ENCODE measurements at regions not wholly inside any gene's neighbourhood (a gene's known extent, or its start where the extent isn't known, plus 50 kb on each side); places are given as distances from the start of the nearest gene placed in this dataset.

- H3K4me3 ChIP-seq (ENCODE audit: low read depth in 1 of 5, low read length in 5 of 5), result no peak overlapping the region
- no peak overlapping the region for H3K9ac ChIP-seq (ENCODE audit: low read length in 5 of 5)
- no peaks in the 10 kb centered on the region for H3K4me1 ChIP-seq (ENCODE audit: control insufficient read depth in 5 of 5, insufficient read depth in 5 of 5, low read length in 5 of 5)
- H3K27ac ChIP-seq (ENCODE audit: low read depth, low read length), result no peak overlapping the region
- H3K9me3 ChIP-seq (ENCODE audit: control insufficient read depth in 5 of 5, low read length in 5 of 5), result peaks cover 3 to 8% (median 4%) of the 10 kb centered on the region in 5 donors
- H3K36me3 ChIP-seq (ENCODE audit: control insufficient read depth in 5 of 5, insufficient read depth in 5 of 5, low read length in 5 of 5), result no peaks in the 10 kb centered on the region
- peaks cover 0 to 2% (median 0%) of the 10 kb centered on the region in 5 donors for H3K27me3 ChIP-seq (ENCODE audit: control insufficient read depth in 5 of 5, insufficient read depth in 4 of 5, low read length in 5 of 5)
Measured at GRCh38 chr14:98599082-98599481, 672.9 kb downstream of the BCL11B start.

- no peaks in the 10 kb centered on the region for H3K36me3 ChIP-seq (ENCODE audit: control insufficient read depth in 5 of 5, insufficient read depth in 5 of 5, low read length in 5 of 5)
- no peak overlapping the region for H3K4me3 ChIP-seq (ENCODE audit: low read depth in 1 of 5, low read length in 5 of 5)
Measured at GRCh38 chr14:98602983-98603382, 669.0 kb downstream of the BCL11B start.

GRCh38 chr14:98605043-98605442 lies 667.0 kb downstream of the BCL11B start:
- peaks cover 0 to 5% (median 3%) of the 10 kb centered on the region in 5 donors for H3K27me3 ChIP-seq (ENCODE audit: control insufficient read depth in 5 of 5, insufficient read depth in 4 of 5, low read length in 5 of 5)
- no peak overlapping the region for H3K4me3 ChIP-seq (ENCODE audit: low read depth in 1 of 5, low read length in 5 of 5)
- no peaks in the 10 kb centered on the region for H3K9me3 ChIP-seq (ENCODE audit: control insufficient read depth in 5 of 5, low read length in 5 of 5)
- no peak overlapping the region for H3K9ac ChIP-seq (ENCODE audit: low read length in 5 of 5)
- no peak overlapping the region for H3K27ac ChIP-seq (ENCODE audit: low read depth, low read length)
- no peaks in the 10 kb centered on the region for H3K4me1 ChIP-seq (ENCODE audit: control insufficient read depth in 5 of 5, insufficient read depth in 5 of 5, low read length in 5 of 5)
- no peaks in the 10 kb centered on the region for H3K36me3 ChIP-seq (ENCODE audit: control insufficient read depth in 5 of 5, insufficient read depth in 5 of 5, low read length in 5 of 5)

More at GRCh38 chr14:98602983-98603382, 669.0 kb downstream of the BCL11B start:
- H3K27ac ChIP-seq (ENCODE audit: low read depth, low read length), result no peak overlapping the region
- H3K9ac ChIP-seq (ENCODE audit: low read length in 5 of 5), result no peak overlapping the region
- H3K9me3 ChIP-seq (ENCODE audit: control insufficient read depth in 5 of 5, low read length in 5 of 5), result no peaks in the 10 kb centered on the region
- no peaks in the 10 kb centered on the region for H3K4me1 ChIP-seq (ENCODE audit: control insufficient read depth in 5 of 5, insufficient read depth in 5 of 5, low read length in 5 of 5)
- H3K27me3 ChIP-seq (ENCODE audit: control insufficient read depth in 5 of 5, insufficient read depth in 4 of 5, low read length in 5 of 5), result peaks cover 0 to 5% (median under 1%) of the 10 kb centered on the region in 5 donors

GRCh38 chr14:98606041-98606640 lies 665.9 kb downstream of the BCL11B start:
- Histone ChIP-seq H3K9me3 (ENCODE audit: control insufficient read depth in 5 of 5, low read length in 5 of 5) (no peaks in the 10 kb centered on the region), H3K4me3 (ENCODE audit: low read depth in 1 of 5, low read length in 5 of 5) (no peak overlapping the region), H3K27me3 (ENCODE audit: control insufficient read depth in 5 of 5, insufficient read depth in 4 of 5, low read length in 5 of 5) (peaks cover 0 to 5% (median 3%) of the 10 kb centered on the region in 5 donors), H3K27ac (ENCODE audit: low read depth, low read length) (no peak overlapping the region), H3K36me3 (ENCODE audit: control insufficient read depth in 5 of 5, insufficient read depth in 5 of 5, low read length in 5 of 5) (no peaks in the 10 kb centered on the region), H3K9ac (ENCODE audit: low read length in 5 of 5) (no peak overlapping the region), H3K4me1 (ENCODE audit: control insufficient read depth in 5 of 5, insufficient read depth in 5 of 5, low read length in 5 of 5) (no peaks in the 10 kb centered on the region)

- no peaks in the 10 kb centered on the region for H3K4me1 ChIP-seq (ENCODE audit: control insufficient read depth in 5 of 5, insufficient read depth in 5 of 5, low read length in 5 of 5)
- H3K27me3 ChIP-seq (ENCODE audit: control insufficient read depth in 5 of 5, insufficient read depth in 4 of 5, low read length in 5 of 5), result peaks cover 0 to 5% (median 3%) of the 10 kb centered on the region in 5 donors
- H3K27ac ChIP-seq (ENCODE audit: low read depth, low read length), result no peak overlapping the region
- no peaks in the 10 kb centered on the region for H3K9me3 ChIP-seq (ENCODE audit: control insufficient read depth in 5 of 5, low read length in 5 of 5)
- H3K9ac ChIP-seq (ENCODE audit: low read length in 5 of 5), result no peak overlapping the region
- H3K36me3 ChIP-seq (ENCODE audit: control insufficient read depth in 5 of 5, insufficient read depth in 5 of 5, low read length in 5 of 5), result no peaks in the 10 kb centered on the region
- no peak overlapping the region for H3K4me3 ChIP-seq (ENCODE audit: low read depth in 1 of 5, low read length in 5 of 5)
Measured at GRCh38 chr14:98606816-98607215, 665.2 kb downstream of the BCL11B start.

- Histone ChIP-seq H3K4me1 (ENCODE audit: control insufficient read depth in 5 of 5, insufficient read depth in 5 of 5, low read length in 5 of 5) (no peaks in the 10 kb centered on the region), H3K27ac (ENCODE audit: low read depth, low read length) (no peak overlapping the region), H3K27me3 (ENCODE audit: control insufficient read depth in 5 of 5, insufficient read depth in 4 of 5, low read length in 5 of 5) (peaks cover 0 to 5% (median 3%) of the 10 kb centered on the region in 5 donors), H3K4me3 (ENCODE audit: low read depth in 1 of 5, low read length in 5 of 5) (no peak overlapping the region), H3K9ac (ENCODE audit: low read length in 5 of 5) (no peak overlapping the region), H3K9me3 (ENCODE audit: control insufficient read depth in 5 of 5, low read length in 5 of 5) (no peaks in the 10 kb centered on the region), H3K36me3 (ENCODE audit: control insufficient read depth in 5 of 5, insufficient read depth in 5 of 5, low read length in 5 of 5) (no peaks in the 10 kb centered on the region)
Measured at GRCh38 chr14:98607341-98607910, 664.6 kb downstream of the BCL11B start.

GRCh38 chr14:98608071-98609060 lies 663.6 kb downstream of the BCL11B start:
- no peaks in the 10 kb centered on the region for H3K36me3 ChIP-seq (ENCODE audit: control insufficient read depth in 5 of 5, insufficient read depth in 5 of 5, low read length in 5 of 5)
- H3K4me1 ChIP-seq (ENCODE audit: control insufficient read depth in 5 of 5, insufficient read depth in 5 of 5, low read length in 5 of 5), result no peaks in the 10 kb centered on the region
- H3K27me3 ChIP-seq (ENCODE audit: control insufficient read depth in 5 of 5, insufficient read depth in 4 of 5, low read length in 5 of 5), result peaks cover 0 to 5% (median 3%) of the 10 kb centered on the region in 5 donors
- H3K9me3 ChIP-seq (ENCODE audit: control insufficient read depth in 5 of 5, low read length in 5 of 5), result no peaks in the 10 kb centered on the region
- H3K9ac ChIP-seq (ENCODE audit: low read length in 5 of 5), result no peak overlapping the region
- H3K4me3 ChIP-seq (ENCODE audit: low read depth in 1 of 5, low read length in 5 of 5), result no peak overlapping the region
- no peak overlapping the region for H3K27ac ChIP-seq (ENCODE audit: low read depth, low read length)

- H3K9me3 ChIP-seq (ENCODE audit: control insufficient read depth in 5 of 5, low read length in 5 of 5), result peaks cover 6 to 9% (median 8%) of the 10 kb centered on the region in 5 donors
- H3K27ac ChIP-seq (ENCODE audit: low read depth, low read length), result no peak overlapping the region
- no peak overlapping the region for H3K9ac ChIP-seq (ENCODE audit: low read length in 5 of 5)
- H3K4me3 ChIP-seq (ENCODE audit: low read depth in 1 of 5, low read length in 5 of 5), result no peak overlapping the region
- peaks cover 0 to 6% (median 0%) of the 10 kb centered on the region in 5 donors for H3K27me3 ChIP-seq (ENCODE audit: control insufficient read depth in 5 of 5, insufficient read depth in 4 of 5, low read length in 5 of 5)
- no peaks in the 10 kb centered on the region for H3K36me3 ChIP-seq (ENCODE audit: control insufficient read depth in 5 of 5, insufficient read depth in 5 of 5, low read length in 5 of 5)
- no peaks in the 10 kb centered on the region for H3K4me1 ChIP-seq (ENCODE audit: control insufficient read depth in 5 of 5, insufficient read depth in 5 of 5, low read length in 5 of 5)
Measured at GRCh38 chr14:98612434-98613200, 659.4 kb downstream of the BCL11B start.

- no peaks in the 10 kb centered on the region for H3K36me3 ChIP-seq (ENCODE audit: control insufficient read depth in 5 of 5, insufficient read depth in 5 of 5, low read length in 5 of 5)
- H3K9ac ChIP-seq (ENCODE audit: low read length in 5 of 5), result no peak overlapping the region
- no peak overlapping the region for H3K4me3 ChIP-seq (ENCODE audit: low read depth in 1 of 5, low read length in 5 of 5)
- H3K27ac ChIP-seq (ENCODE audit: low read depth, low read length), result no peak overlapping the region
- H3K9me3 ChIP-seq (ENCODE audit: control insufficient read depth in 5 of 5, low read length in 5 of 5), result peaks cover 8 to 10% (median 9%) of the 10 kb centered on the region in 5 donors
- H3K4me1 ChIP-seq (ENCODE audit: control insufficient read depth in 5 of 5, insufficient read depth in 5 of 5, low read length in 5 of 5), result no peaks in the 10 kb centered on the region
- H3K27me3 ChIP-seq (ENCODE audit: control insufficient read depth in 5 of 5, insufficient read depth in 4 of 5, low read length in 5 of 5), result peaks cover 0 to 5% (median 0%) of the 10 kb centered on the region in 5 donors
Measured at GRCh38 chr14:98614741-98615140, 657.3 kb downstream of the BCL11B start.

Measured in subcutaneous abdominal adipose tissue (tissue), 5 donors.